A549 (cell line): ENCODE measurements at regions not wholly inside any gene's neighbourhood (a gene's known extent, or its start where the extent isn't known, plus 50 kb on each side); places are given as distances from the start of the nearest gene placed in this dataset.

ENCODE experiments used
- CHD4 ChIP-seq: fragments of 200-600 bp; sonication (generic); IDR thresholded peaks from 2 replicates; pipeline ENCODE4 v1.6.1; 2016; ENCODE audit warnings: antibody characterized with exemption, mild to moderate bottlenecking, borderline replicate concordance
- CTCF ChIP-seq: fragments of >200 bp; sonication (Bioruptor Twin); formaldehyde crosslinking; IDR thresholded peaks from 3 replicates; pipeline ENCODE4 v1.5.1; 2016

- TF ChIP-seq CHD4 (no peak), CTCF (no peak)
Measured at GRCh38 chr3:139803294-139803693, 125.5 kb upstream of the NMNAT3 start.
